Esophagus muscularis mucosa (tissue), 4 donors: ENCODE measurements at regions not wholly inside any gene's neighbourhood (a gene's known extent, or its start where the extent isn't known, plus 50 kb on each side); places are given as distances from the start of the nearest gene placed in this dataset.

ENCODE experiments used
- EP300 ChIP-seq: sonication (generic); formaldehyde crosslinking; IDR thresholded peaks from one replicate; pipeline ENCODE4 v1.6.1; 2017; ENCODE audit warnings: antibody characterized with exemption
- POLR2A ChIP-seq: fragments of 450-650 bp; IDR thresholded peaks from one replicate; pipeline ENCODE4 v1.6.1; 2017; ENCODE audit warnings: antibody characterized with exemption, moderate library complexity, mild to moderate bottlenecking, low read depth
- POLR2AphosphoS5 ChIP-seq, 2 donors: sonication (generic); formaldehyde crosslinking; IDR thresholded peaks; one replicate each; pipeline ENCODE4 v1.6.1; 2017; ENCODE audit warnings: antibody characterized with exemption in 2 of 2
- TF ChIP-seq, protein P1 (sequence below), 3 experiments: fragments of 200-600 bp in 2 of 3; fragments of 450-650 bp in 1 of 3; sonication (generic) in 2 of 3; IDR thresholded peaks; one replicate each; pipeline ENCODE4 v1.5.1; 2017 to 2019; ENCODE audit warnings: antibody characterized with exemption in 3 of 3, mild to moderate bottlenecking in 2 of 3, moderate library complexity in 1 of 3

DNA sequence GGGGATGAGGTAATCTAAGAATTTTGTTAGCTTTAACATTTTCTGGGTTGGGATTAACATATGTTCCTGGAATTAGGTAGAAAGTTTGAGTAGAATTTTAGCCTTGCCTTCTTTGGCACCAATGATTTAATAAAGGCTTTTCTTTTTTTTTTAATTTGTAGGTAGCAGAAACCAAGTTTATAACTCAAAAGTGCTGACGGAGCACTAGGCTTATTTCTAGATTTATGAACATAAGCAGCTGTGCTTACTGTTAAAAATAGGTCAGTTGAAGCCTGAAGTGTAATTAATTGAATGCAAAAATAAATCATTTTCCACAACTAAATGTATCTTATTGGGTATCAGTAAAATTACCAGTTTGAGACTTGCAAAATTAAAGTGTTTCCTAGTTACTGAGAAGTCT is 62.4 kb downstream of the TAF11L14 start:
- TF ChIP-seq, protein P1, sequence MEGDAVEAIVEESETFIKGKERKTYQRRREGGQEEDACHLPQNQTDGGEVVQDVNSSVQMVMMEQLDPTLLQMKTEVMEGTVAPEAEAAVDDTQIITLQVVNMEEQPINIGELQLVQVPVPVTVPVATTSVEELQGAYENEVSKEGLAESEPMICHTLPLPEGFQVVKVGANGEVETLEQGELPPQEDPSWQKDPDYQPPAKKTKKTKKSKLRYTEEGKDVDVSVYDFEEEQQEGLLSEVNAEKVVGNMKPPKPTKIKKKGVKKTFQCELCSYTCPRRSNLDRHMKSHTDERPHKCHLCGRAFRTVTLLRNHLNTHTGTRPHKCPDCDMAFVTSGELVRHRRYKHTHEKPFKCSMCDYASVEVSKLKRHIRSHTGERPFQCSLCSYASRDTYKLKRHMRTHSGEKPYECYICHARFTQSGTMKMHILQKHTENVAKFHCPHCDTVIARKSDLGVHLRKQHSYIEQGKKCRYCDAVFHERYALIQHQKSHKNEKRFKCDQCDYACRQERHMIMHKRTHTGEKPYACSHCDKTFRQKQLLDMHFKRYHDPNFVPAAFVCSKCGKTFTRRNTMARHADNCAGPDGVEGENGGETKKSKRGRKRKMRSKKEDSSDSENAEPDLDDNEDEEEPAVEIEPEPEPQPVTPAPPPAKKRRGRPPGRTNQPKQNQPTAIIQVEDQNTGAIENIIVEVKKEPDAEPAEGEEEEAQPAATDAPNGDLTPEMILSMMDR (IDR thresholded peaks at IDR 0.05), result no peak
- no peak for TF ChIP-seq EP300
- TF ChIP-seq POLR2A, result no peak
- no peak for TF ChIP-seq POLR2AphosphoS5 (IDR thresholded peaks at IDR 0.05)
